ENCODE measurements at regions not wholly inside any gene's neighbourhood (a gene's known extent, or its start where the extent isn't known, plus 50 kb on each side); places are given as distances from the start of the nearest gene placed in this dataset.
"Not testable (repeated sequence)": the region's sequence is repeated elsewhere in the genome, so short reads cannot be mapped to it uniquely, and the experiment has no call there.

DNA sequence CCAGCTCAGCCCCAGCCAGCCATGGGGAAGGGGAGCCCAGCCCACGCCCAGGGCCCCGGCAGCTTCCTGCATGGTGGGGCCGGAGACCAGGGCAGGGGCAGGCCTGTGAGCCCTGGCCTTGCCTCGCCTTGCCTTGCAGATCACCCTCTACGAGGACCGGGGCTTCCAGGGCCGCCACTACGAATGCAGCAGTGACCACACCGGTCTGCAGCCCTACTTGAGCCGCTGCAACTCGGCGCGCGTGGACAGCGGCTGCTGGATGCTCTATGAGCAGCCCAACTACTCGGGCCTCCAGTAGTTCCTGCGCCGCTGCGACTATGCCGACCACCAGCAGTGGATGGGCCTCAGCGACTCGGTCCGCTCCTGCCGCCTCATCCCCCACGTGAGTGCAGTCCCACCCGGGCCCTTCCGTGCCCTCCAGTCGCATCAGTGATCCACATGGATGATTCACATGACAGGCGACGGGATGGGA is 278.6 kb upstream of the MAP2 start:
- TF ChIP-seq, protein P1, sequence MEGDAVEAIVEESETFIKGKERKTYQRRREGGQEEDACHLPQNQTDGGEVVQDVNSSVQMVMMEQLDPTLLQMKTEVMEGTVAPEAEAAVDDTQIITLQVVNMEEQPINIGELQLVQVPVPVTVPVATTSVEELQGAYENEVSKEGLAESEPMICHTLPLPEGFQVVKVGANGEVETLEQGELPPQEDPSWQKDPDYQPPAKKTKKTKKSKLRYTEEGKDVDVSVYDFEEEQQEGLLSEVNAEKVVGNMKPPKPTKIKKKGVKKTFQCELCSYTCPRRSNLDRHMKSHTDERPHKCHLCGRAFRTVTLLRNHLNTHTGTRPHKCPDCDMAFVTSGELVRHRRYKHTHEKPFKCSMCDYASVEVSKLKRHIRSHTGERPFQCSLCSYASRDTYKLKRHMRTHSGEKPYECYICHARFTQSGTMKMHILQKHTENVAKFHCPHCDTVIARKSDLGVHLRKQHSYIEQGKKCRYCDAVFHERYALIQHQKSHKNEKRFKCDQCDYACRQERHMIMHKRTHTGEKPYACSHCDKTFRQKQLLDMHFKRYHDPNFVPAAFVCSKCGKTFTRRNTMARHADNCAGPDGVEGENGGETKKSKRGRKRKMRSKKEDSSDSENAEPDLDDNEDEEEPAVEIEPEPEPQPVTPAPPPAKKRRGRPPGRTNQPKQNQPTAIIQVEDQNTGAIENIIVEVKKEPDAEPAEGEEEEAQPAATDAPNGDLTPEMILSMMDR (IDR thresholded peaks at IDR 0.05): not testable (repeated sequence)
- not testable (repeated sequence) for TF ChIP-seq TAF1 (IDR thresholded peaks at IDR 0.05; ENCODE audit: borderline replicate concordance, low read depth, low read length); TCF12 (IDR thresholded peaks at IDR 0.05); RAD21 (IDR thresholded peaks at IDR 0.05; ENCODE audit: low read length); NFIC (IDR thresholded peaks at IDR 0.05; ENCODE audit: borderline replicate concordance); GABPA (IDR thresholded peaks at IDR 0.05; ENCODE audit: low read depth); MXI1 (IDR thresholded peaks at IDR 0.05; ENCODE audit: low read depth, low read length); FOXJ3 (CRISPR knock-in tag; IDR thresholded peaks at IDR 0.05); JUND (IDR thresholded peaks at IDR 0.05); EZH2phosphoT487 (IDR thresholded peaks at IDR 0.05; ENCODE audit: borderline replicate concordance, low read depth)
- TF ChIP-seq, protein P2, sequence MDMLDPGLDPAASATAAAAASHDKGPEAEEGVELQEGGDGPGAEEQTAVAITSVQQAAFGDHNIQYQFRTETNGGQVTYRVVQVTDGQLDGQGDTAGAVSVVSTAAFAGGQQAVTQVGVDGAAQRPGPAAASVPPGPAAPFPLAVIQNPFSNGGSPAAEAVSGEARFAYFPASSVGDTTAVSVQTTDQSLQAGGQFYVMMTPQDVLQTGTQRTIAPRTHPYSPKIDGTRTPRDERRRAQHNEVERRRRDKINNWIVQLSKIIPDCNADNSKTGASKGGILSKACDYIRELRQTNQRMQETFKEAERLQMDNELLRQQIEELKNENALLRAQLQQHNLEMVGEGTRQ (IDR thresholded peaks at IDR 0.05; ENCODE audit: borderline replicate concordance, low read depth, low read length): not testable (repeated sequence)

All from SK-N-SH (cell line).